GM19023 (cell line): ENCODE measurements at regions not wholly inside any gene's neighbourhood (a gene's known extent, or its start where the extent isn't known, plus 50 kb on each side); places are given as distances from the start of the nearest gene placed in this dataset.

Experiments
- ATAC-seq: cut with Tn5 transposase; IDR thresholded peaks from one replicate; pipeline ENCODE4 v1.9.1; 2021; ENCODE audit warnings: mild to moderate bottlenecking, moderate library complexity; ENCODE audit not compliant: unreplicated experiment

DNA sequence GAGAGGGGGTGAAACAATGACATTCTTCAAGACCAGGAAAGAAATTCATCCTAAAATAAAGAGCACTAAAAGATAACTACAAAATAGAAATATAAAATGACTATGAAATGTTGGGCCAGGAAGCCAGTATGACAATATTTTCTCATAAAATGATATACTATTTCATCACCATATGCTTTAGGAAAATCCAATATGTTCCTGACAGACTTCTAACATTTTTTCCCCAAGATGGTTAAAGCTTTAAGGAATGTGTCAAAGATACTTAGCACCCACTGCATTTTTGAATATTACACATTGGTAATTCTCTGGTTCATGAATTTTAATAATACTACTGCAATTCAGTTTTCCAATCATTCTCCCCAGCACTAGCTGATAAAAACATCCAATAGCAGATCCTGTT lies 87.7 kb upstream of the PLEKHG7 start:
- no peak for ATAC-seq

DNA sequence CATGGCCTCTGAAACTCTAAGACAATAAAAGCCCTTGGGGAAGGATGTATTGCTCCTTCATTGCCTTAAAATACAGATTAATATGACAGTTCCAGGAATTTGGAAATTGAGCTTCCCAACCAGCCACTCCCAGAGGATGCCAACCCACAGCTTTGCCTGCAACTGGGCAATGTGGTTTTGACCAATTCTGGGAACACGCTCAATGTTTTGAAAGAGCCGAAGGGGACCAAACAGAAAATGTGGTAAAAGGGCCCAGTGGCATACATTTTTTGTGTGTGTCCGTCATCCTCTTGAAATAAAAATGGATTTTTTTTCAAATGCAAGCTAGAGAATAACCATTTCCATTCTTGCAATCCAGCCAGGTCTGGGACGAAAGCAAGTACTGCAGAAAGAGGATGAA lies 88.3 kb upstream of the PLEKHG7 start:
- ATAC-seq: no peak

DNA sequence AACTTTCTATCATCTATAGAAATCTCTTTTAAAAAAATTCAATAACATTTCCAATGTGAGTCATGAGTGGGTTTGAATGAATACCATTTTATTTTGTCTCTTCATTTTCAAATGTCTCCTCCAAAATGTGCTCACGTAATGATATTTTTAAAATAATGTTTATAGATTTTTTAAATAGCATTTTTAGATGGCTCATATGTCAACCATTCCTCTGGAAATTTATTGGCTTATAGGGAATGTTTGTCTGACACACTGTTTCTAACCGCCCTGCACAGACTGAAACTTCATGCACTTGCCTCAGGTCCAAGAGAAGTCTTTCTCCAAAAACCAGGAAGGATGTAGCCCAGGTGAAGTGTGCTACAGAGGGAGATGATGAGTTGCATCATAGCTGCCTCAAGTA lies 88.8 kb upstream of the PLEKHG7 start:
- ATAC-seq: no peak

DNA sequence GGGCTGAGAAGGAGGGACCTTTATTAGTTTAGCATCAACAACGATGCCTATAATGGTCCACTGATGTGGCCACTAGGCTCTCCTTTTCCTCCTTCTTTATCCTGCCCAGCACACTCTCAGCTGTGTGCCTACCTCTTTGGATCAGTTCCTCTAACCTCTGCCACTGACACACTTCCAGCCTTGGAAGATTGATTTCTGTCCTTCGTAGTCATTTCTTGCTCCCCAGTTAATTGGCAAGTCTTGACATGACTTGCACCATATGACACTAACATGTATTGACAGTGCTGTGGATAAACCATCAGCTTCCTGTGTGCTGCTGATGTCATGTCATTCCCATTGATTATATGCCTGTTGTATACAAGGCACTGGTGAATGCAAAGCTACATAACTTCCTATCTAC lies 90.2 kb upstream of the PLEKHG7 start:
- ATAC-seq: no peak

DNA sequence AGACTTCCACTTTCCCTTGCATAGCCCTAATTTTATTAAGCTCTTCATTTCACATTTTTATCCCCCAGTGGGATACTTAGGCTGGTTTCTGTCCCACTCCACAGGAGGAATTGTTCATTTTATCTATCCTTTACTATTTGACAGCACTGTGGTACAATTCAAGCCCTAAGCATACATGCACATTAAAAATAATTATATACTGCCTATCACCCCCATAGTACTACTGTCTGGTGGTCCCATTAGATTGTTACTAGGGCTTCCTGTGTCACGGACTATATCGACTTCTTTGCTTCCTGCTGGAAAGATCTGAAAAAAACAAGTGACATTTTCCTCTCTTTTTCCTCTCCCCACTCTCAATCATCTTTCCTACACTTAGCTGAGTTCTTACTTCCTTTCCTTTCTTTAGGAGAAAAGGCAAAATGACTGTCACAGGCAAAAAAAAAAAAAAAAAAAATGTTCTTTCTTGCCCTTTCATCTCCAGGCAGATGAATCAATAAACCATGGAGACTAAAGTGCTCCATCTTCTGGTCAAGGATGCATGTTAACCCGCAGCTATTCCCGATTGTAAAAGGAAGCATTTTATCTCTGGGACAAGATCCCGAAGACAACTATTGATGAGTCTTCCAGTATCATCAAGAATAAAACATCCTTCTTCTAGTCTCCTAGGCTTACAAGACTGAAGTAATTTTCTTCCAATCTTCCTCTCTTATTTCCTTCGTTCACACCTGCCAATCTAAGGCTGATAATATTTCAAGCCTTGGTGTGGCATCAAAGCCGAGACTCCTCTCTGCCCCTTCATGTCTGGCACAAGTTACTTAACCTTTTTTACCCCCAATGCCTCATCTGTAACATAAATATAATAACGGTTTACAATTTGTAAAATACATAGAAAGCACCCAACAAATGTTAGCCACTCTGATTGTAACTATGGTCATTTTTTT lies 94.4 kb upstream of the PLEKHG7 start:
- no peak for ATAC-seq

DNA sequence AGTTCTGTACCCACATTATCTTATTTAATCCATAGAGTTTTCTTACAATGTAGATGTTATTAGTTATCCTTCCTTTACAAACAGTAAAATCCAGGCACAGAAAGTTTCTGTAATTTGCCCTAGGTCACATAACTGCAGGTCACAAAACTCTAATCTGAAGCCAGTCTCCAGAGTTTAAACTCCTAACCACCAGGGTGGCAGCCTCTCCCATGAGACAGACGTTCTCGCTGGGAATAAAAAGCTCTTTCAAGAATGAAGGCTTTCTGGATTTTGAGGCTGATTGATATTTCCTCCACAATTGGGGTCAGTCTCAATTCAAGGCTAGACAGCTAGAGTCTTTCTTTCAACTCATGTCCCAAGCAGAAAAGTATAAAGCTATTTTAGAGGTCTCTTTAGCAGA lies 95.8 kb upstream of the PLEKHG7 start:
- ATAC-seq: no peak

DNA sequence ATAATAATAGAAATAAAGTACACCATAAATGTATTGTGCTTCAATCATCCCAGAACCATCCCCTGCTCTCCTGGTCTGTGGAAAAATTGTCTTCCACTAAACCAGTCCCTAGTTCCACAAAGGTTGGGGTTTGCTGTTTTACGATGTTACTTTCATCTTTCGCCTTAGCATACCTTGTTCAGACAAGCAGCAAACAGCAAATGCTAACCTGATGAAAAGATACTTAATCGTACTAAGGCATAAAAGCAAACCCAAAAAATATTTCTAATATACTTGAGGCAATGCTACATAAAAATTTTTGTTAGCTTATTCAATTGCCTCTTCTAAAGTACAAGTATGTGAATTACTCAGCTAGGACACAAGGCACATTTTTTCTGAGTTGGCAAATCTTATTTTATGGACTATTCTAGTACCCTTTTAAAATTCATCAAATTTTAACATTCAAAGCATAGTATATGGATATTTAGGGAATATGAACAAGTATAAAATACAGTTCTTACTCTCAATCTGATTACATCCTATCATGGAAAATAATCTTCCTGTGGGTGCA lies 97.1 kb upstream of the PLEKHG7 start:
- no peak for ATAC-seq

DNA sequence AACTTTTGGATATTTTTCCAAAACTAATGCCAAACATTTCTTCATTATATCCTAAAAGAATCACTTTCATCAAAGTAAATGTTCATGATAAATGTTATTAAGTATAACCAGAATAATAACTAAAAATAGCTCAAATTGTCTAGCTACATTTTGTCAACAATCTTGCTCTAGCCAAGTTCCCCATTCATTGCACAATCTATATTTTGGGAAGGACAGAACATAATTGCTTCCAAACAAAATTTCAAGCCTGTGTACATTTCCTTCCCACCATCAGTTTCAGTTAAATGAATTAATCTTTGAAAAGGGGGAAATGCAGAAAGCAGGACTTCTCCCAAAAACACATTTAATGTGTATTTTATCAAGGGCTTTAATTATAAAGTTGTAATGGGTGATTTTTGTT lies 98.0 kb upstream of the PLEKHG7 start:
- no peak for ATAC-seq

DNA sequence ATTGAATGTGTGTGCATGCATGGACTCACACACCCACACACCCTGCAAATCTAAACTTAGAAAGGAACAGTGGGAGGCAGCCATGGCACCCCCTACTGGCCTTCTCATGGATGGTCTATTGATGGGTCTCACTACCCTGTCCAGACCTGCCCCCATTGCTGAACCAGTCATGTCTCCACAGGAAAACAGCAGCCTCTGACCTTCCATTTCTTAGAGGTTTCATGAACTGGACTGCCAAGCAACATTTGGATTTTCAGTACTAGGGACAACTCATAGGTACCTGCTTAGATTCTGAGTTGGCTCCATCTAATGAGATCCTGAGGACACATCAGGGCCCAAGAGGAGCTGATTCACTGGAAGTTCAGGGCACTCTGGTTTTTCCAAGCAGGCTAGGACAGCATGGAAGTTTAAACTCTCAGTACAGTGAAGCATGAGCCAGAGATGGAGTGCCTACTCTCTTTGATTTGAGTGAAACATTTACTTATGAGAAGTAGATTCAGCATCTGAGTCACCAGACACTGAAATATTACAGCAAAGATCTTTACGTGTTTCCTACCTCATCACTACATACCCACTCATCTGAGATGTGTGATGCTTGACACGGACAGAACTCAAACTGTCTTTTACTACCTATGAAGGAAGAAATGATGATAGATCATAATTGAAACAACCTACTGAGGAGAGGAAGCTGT lies 98.9 kb upstream of the PLEKHG7 start:
- no peak for ATAC-seq

DNA sequence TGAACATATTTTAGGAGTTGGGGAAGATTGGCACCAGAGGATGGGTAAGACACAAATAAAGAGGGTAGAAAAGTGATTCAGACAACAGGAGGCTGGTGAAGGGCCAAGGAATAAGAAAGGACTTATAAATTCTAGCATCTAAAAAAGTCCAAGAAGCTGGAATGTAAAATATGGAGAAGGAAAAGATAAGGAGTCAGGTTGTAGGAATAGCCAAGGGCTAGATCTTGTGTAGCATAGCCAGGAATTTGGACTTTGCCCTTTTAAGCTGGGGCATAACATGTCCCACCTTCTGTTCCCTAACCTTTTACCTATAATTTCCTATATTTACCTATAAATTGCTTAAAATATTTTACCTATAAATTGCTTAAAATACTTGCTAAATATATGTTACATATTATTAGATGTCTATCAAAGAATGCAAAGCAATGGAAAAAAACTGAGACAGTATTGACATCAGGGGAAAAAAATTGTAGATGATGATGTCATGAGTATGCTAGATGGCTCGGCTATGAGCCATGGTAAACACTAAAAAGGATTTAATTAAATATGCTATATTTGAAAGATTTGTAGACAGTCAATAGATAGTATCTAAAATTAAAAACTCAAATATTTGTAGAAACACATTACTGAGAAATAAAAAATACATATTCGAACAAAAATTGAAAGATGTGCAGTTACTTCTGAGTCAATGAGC lies 99.7 kb upstream of the PLEKHG7 start:
- no peak for ATAC-seq

DNA sequence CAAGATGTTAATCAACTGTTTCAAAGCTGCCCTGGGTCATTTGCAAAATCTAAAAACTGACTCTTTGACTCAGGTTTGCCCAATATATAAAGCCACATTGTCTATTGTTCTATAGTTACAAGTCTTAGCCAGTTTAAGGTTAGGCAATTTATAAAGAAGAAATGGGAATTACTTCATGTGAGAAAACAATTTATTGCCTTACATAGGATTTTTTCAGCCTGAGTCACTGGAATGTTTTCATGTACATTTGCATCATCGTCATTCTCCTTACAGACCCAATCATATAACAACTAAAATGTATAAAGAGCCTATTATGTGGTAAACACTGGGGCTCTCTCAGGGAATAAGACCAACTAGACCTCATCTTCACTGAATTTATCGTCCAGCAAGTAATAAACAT lies 100.3 kb upstream of the PLEKHG7 start:
- no peak for ATAC-seq

DNA sequence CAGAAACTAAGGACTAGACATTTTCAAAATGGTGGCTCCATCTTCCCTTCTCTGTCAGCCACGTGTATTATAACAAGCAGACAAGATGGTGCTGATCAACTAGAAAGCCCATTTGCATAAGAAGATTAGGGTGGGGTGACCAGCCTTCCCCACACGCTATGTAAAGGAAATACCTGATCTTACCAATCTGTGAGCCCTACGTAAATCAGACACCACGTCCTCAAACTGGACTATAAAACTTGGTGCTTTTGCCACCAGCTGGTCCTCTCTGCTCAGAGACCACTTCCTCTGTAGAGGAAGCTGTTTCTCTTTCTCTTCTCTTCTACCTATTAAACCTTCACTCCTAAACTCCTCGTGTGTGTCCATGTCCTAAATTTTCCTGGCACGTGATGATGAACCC lies 101.1 kb upstream of the PLEKHG7 start:
- no peak for ATAC-seq

DNA sequence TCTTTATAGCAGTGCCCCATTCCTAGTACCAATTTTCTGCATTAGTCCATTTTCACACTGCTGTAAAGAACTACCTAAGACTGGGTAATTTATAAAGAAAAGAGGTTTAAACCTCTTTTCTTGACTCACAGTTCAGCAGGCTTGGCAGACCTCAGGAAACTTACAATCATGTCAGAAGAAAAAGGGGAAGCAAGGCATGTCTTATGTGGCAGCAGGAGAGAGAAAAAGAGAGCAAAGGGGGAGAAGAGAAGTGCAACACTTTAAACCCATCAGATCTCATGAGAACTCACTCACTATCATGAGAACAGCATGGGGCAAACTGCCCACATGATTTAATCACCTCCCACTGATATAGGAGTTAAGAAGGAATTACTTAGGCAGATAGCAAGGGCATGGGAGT lies 101.6 kb upstream of the PLEKHG7 start:
- no peak for ATAC-seq

DNA sequence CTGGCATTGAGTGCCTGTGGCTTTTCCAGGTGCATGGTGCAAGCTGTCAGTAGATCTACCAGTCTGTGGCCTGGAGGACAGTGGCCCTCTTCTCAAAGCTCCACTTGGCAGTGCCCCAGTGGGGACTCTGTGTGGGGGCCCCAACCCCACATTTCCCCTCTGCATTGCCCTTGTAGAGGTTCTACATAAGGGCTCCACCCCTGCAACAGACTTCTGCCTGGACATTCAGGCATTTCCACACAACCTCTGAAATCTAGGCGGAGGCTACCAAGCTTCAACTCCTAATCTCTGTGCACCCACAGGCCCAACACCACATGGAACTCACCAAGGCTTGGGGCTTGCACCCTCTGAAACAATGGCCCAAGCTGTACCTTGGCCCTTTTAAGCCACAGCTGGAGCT lies 102.7 kb upstream of the PLEKHG7 start:
- no peak for ATAC-seq

DNA sequence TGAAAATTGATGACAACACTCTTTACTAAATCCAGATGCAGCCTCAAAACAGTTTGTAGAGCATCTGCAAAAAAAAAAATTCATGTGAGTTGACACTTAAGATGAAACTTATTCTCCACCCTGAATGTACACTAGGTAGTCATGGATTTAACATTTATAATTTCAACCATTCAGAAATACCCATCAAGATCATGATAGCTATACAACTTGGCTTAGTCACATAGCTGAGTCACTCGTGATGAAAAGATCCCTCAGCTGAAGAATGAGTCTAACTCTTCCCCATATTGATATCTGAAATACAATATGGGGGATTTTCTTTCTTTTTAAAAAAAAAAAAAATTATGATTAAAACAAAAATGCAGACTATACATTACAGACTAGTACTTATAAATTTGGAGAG lies 104.8 kb upstream of the PLEKHG7 start:
- no peak for ATAC-seq

DNA sequence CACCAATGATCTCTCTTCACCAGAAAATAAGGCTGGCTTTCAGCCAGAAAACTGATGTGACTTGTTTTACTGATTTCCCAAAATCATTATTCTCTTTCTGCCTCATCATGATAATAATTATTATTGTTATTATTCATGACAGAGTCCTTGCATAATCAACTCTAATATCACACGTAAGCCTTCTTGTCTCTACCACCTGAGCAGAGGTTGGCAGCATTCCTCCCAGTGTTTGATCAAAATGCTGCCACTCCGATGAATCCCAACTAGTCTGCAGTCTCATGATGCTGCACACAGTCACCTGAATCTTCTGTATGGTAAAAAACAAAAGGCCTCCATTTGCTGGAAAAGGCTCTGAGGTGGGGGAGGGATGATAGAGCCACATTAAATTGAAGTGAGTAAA lies 105.7 kb upstream of the PLEKHG7 start:
- ATAC-seq: no peak

DNA sequence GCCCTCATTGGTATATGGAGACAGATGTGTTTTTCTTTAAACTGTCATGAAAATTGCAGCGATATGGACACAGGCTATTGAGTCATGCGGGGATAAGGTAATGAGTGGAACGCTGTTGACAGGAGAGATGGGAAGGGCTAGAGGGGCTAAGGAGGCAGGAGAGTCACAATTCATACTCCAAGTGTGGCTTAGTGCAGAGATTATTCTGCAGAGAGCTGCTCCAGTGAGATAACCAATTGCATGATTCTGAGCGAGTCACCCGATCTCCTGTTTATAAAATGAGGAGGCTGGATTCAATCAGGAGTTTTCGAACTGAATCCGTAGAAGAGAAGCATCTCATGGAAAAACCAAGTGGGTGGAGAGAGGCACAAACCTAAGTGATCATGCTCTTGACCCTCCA lies 106.4 kb upstream of the PLEKHG7 start:
- ATAC-seq: no peak

DNA sequence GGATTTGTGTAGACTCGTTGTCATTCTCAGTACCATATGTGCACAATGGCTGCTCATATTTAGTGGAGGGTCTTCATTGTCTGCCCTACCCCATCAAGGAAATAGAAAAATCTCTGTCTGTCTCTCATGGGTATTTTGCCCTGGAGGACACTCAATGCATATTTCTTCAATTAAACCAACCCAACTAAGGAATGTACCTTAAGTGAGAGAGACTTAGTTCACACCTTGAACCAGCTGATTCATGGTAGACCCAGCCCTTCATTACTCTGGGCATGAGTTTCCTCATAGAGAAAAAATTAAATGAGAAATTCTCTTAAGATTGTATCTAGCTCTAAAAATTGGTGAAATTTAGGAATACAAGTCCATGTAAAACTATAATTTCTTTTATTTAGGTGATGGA lies 107.1 kb upstream of the PLEKHG7 start:
- ATAC-seq: no peak

DNA sequence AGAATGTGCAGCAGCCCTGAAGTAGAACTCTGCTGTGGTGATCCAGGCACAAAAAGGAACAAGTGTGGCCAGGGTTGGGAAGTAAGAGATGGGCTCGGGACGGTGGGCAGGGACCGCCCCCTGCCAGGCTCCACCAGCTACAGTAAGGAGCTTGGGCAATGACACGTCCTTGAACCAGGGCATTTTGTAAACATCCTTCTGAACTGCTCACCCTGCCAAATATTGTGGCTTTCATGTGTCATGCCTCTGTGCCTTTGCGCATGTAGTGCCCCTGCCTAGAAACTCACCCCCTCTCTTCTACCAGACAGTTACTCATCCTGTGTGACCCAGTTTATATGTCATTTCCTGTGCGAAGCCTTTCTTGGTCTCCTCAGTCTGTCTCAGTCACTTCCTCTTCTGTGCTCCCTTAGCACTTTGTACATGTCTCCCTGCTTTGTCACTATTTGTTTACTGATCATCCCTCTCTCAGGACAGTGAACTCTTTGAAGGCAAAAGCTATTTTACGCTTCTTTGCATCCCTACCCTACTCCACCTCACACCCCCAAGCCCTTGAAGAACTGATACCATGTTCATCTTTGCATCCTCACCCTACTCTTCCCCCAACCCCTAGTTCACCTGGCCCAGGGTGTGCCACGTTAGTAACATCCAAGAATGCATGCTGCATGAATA lies 108.9 kb upstream of the PLEKHG7 start:
- peak; percentile 100 for ATAC-seq

DNA sequence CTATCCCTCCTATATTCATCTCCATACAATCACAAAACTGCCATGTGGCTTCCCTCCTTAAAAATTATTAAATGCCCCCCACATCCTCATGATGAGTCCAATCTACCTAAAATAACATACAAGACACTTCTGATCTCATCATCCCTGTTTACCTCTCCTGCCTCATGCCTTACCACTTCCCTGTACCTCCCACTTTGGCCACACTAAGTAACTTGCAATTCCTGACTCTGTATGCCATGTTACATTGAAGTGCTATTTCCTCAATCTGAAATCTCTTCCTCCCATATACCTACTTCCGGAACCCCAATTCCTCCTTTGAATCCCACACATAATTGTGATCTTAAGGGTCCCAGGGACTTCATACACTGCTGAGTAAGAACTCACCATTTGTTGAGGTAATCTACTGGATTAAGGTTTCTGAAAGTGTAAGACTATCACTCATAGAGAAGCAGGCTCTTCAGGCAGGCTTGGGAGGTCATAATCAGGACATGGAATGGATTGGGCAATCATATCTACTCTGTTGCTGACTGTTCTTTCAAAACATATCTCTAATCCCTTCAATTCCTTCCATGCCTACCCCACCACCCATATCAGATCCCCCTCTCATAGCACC lies 117.6 kb upstream of the PLEKHG7 start:
- no peak for ATAC-seq

DNA sequence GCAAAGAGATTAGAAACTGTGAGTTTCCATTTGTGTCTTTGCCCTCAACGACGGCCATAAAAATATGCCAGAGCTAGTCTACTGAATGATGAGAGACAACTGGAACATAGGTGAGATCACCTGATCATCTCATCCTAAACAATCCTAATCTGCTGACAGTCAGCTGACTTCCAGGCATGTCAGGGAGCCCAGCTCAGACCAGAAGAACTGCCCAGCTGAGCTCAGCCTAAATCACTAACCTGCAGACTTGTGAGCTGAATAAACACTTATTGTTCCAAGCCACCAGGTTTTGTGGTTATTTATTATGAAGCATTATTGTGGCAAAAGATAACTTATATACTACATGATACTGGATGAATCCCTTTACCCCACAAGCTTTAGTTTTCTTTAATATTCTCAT lies 118.9 kb upstream of the PLEKHG7 start:
- ATAC-seq: no peak
